Transverse colon (tissue), 4 donors: ENCODE measurements at regions not wholly inside any gene's neighbourhood (a gene's known extent, or its start where the extent isn't known, plus 50 kb on each side); places are given as distances from the start of the nearest gene placed in this dataset.

Source experiments
- EP300 ChIP-seq: sonication (generic); formaldehyde crosslinking; IDR thresholded peaks from one replicate; pipeline ENCODE4 v1.6.1; 2017; ENCODE audit warnings: antibody characterized with exemption, low read depth
- POLR2A ChIP-seq: fragments of 450-650 bp; IDR thresholded peaks from one replicate; pipeline ENCODE4 v1.6.1; 2016; ENCODE audit warnings: antibody characterized with exemption, mild to moderate bottlenecking, moderate library complexity
- POLR2AphosphoS5 ChIP-seq, 3 donors: sonication (generic); formaldehyde crosslinking; IDR thresholded peaks; one replicate each; pipeline ENCODE4 v1.6.1; 2016; ENCODE audit warnings: antibody characterized with exemption in 3 of 3
- TF ChIP-seq, protein P1 (sequence below), 5 experiments: fragments of 200-600 bp in 3 of 5; fragments of 450-650 bp in 2 of 5; sonication (generic) in 3 of 5; IDR thresholded peaks; 1 replicate in 2 of 5; 2 replicates in 3 of 5; pipeline ENCODE4 v1.5.1; 2016 to 2017; ENCODE audit warnings: antibody characterized with exemption in 5 of 5, inconsistent platforms in 3 of 5, mild to moderate bottlenecking in 2 of 5, moderate library complexity in 1 of 5

DNA sequence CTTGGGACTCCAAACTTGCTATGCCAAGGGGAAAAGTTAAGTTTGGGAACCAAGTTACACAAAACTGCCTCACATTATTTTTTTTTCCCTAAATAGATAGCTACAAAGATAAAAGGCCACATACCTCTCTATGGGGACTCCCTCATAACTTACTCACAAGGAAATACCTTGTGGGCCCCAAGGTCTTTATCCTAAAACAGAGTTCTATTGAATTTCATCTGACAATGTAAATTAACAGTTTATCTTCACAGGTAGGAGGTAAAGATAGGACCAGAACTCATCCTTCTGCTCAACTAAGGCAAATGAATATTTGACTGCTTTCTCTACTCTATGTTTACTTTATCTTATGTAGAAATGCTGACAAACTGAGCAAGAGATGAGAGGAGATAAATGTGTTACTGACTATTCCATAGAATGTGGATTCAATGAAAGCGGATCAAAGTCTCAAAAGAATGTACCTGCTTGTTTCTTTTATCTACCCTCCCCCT, 1278.0 kb downstream of the OTOL1 start:
- TF ChIP-seq POLR2AphosphoS5 (IDR thresholded peaks at IDR 0.05) (no peak), POLR2A (no peak), EP300 (no peak)
- TF ChIP-seq, protein P1, sequence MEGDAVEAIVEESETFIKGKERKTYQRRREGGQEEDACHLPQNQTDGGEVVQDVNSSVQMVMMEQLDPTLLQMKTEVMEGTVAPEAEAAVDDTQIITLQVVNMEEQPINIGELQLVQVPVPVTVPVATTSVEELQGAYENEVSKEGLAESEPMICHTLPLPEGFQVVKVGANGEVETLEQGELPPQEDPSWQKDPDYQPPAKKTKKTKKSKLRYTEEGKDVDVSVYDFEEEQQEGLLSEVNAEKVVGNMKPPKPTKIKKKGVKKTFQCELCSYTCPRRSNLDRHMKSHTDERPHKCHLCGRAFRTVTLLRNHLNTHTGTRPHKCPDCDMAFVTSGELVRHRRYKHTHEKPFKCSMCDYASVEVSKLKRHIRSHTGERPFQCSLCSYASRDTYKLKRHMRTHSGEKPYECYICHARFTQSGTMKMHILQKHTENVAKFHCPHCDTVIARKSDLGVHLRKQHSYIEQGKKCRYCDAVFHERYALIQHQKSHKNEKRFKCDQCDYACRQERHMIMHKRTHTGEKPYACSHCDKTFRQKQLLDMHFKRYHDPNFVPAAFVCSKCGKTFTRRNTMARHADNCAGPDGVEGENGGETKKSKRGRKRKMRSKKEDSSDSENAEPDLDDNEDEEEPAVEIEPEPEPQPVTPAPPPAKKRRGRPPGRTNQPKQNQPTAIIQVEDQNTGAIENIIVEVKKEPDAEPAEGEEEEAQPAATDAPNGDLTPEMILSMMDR (IDR thresholded peaks at IDR 0.05): no peak
